ENCODE measurements at regions not wholly inside any gene's neighbourhood (a gene's known extent, or its start where the extent isn't known, plus 50 kb on each side); places are given as distances from the start of the nearest gene placed in this dataset.

DNA sequence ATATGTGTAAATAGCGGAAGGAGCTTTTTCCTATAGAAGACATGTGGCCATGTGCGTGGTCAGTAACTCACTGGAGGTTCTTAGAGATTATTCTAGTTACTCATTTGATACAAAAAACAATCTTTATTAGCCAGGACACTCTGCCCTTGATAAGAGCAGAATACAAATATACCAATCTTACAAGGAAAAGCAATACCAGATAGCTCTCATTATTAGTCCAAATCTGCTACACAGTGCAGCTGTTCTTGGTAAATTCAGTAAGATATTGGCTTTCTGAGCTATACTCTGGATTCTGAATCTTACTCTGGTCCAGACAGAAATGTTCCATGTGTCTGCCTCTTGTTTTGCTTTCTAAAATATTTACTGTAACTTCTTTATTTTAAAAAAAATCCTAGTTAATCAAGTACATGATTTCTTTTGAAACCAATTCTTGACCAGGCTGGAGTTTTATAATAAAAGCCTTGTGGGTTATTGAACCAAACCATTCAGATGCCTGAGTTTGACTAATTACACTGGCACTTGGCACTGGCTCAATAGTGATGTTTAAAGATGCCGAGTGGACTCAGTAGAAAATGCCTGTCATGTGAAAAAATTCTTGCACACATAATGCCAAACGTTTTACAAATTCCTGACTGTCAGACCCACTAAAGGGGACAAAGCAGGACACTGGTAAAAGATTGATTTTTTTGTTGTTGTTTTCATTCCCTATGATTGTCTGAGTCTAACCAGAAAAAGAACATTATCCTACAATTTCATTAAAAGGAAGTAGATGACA is 242.8 kb upstream of the TCF21 start:
- Histone ChIP-seq H3K9ac (replicated peaks; ENCODE audit: extremely low read depth, insufficient read depth, low read length) (no peak overlapping the region), H3K9me3 (replicated peaks; ENCODE audit: control insufficient read depth, insufficient read depth, low read length) (no peaks in the 10 kb centered on the region), H3K36me3 (ENCODE audit: control insufficient read depth in 2 of 2, extremely low read depth in 1 of 2, insufficient read depth in 2 of 2, low read length in 2 of 2) (no peaks in the 10 kb centered on the region), H3K27ac (ENCODE audit: insufficient read depth, low read depth, low read length) (no peak overlapping the region), H4K20me1 (replicated peaks; ENCODE audit: control insufficient read depth, extremely low read depth, insufficient read depth, low read length) (no peaks in the 10 kb centered on the region), H3K4me3 (replicated peaks in 1 of 3; ENCODE audit: insufficient read depth in 1 of 3, low read depth in 1 of 3, low read length in 3 of 3) (no peak overlapping the region), H3K27me3 (ENCODE audit: control insufficient read depth in 2 of 2, insufficient read depth in 2 of 2, low read length in 2 of 2) (no peaks in the 10 kb centered on the region), H3K9me1 (replicated peaks; ENCODE audit: control insufficient read depth, extremely low read depth, insufficient read depth, low read length) (no peaks in the 10 kb centered on the region), H3K4me1 (ENCODE audit: control insufficient read depth, extremely low read depth, insufficient read depth, low read length) (no peaks in the 10 kb centered on the region), H2AFZ (ENCODE audit: low read depth, low read length) (no peak overlapping the region), H3K79me2 (ENCODE audit: control insufficient read depth, insufficient read depth, low read length) (no peaks in the 10 kb centered on the region), H3K4me2 (ENCODE audit: insufficient read depth, low read length) (no peak overlapping the region)
- no peak for TF ChIP-seq EZH2 (IDR thresholded peaks at IDR 0.05; ENCODE audit: borderline replicate concordance, low read depth, low read length, severe bottlenecking)
- TF ChIP-seq, protein P1, sequence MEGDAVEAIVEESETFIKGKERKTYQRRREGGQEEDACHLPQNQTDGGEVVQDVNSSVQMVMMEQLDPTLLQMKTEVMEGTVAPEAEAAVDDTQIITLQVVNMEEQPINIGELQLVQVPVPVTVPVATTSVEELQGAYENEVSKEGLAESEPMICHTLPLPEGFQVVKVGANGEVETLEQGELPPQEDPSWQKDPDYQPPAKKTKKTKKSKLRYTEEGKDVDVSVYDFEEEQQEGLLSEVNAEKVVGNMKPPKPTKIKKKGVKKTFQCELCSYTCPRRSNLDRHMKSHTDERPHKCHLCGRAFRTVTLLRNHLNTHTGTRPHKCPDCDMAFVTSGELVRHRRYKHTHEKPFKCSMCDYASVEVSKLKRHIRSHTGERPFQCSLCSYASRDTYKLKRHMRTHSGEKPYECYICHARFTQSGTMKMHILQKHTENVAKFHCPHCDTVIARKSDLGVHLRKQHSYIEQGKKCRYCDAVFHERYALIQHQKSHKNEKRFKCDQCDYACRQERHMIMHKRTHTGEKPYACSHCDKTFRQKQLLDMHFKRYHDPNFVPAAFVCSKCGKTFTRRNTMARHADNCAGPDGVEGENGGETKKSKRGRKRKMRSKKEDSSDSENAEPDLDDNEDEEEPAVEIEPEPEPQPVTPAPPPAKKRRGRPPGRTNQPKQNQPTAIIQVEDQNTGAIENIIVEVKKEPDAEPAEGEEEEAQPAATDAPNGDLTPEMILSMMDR (IDR thresholded peaks at IDR 0.05; ENCODE audit: extremely low read depth in 1 of 2, insufficient read depth in 1 of 2, low read depth in 1 of 2, low read length in 2 of 2) = no peak
- TF ChIP-seq GATA2 (IDR thresholded peaks at IDR 0.05; ENCODE audit: insufficient read depth, insufficient read length, low read depth, low read length) = no peak
- TF ChIP-seq MYC (IDR thresholded peaks at IDR 0.05; ENCODE audit: low read depth, low read length) = no peak
- no peak for TF ChIP-seq JUN (IDR thresholded peaks at IDR 0.05; ENCODE audit: borderline replicate concordance, insufficient read depth, insufficient read length, low read depth)
- no peak for TF ChIP-seq POLR2AphosphoS5 (IDR thresholded peaks at IDR 0.05; ENCODE audit: insufficient read depth, low read depth, low read length)
- TF ChIP-seq POLR2A (IDR thresholded peaks at IDR 0.05; ENCODE audit: low read depth, low read length) = no peak
- TF ChIP-seq, protein P2, sequence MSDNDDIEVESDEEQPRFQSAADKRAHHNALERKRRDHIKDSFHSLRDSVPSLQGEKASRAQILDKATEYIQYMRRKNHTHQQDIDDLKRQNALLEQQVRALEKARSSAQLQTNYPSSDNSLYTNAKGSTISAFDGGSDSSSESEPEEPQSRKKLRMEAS (IDR thresholded peaks at IDR 0.05; ENCODE audit: insufficient read depth, insufficient read length) = no peak
- TF ChIP-seq FOS (IDR thresholded peaks at IDR 0.05; ENCODE audit: borderline replicate concordance, insufficient read depth, low read length) = no peak
- POLR2A ChIA-PET = no interaction called here
- DNase-seq (ENCODE audit: low read depth, low spot score) (no peak), FAIRE-seq (no peak)
- BruUV-seq (replicated peaks) = no TSS peak
- dilution Hi-C loops (cut with MboI; ENCODE audit: extremely low pct_ligation_motif_present, low sequenced_read_pairs) = no loop called here
- intact Hi-C loops (cut with micrococcal nuclease) = no loop called here
- CTCF ChIA-PET = no interaction called here
